Activated naive CD4-positive, alpha-beta T cell treated with anti-CD3 and anti-CD28 coated beads for 36 hours (primary cell): ENCODE measurements at regions not wholly inside any gene's neighbourhood (a gene's known extent, or its start where the extent isn't known, plus 50 kb on each side); places are given as distances from the start of the nearest gene placed in this dataset.

ENCODE experiments used
- CTCF ChIA-PET: fragments of 350-600 bp; sonication (Branson Sonifier 250); formaldehyde crosslinking; loops from one replicate; lab custom pipeline; 2021; ENCODE audit warnings: antibody characterized with exemption; lab: Charles Lee
- DNase-seq: peaks from one replicate; pipeline ENCODE4 v3.0.0-alpha.2; 2020
- H3K27ac Mint-ChIP-seq: one replicate; pipeline ENCODE4 v1.8.0; 2021; ENCODE audit warnings: mild to moderate bottlenecking, mixed read lengths
- H3K27me3 Mint-ChIP-seq: one replicate; pipeline ENCODE4 v1.8.0; 2021; ENCODE audit warnings: low read depth, mixed read lengths
- H3K36me3 Mint-ChIP-seq: one replicate; pipeline ENCODE4 v1.8.0; 2021; ENCODE audit warnings: low read depth, mixed read lengths
- H3K4me1 Mint-ChIP-seq: one replicate; pipeline ENCODE4 v1.8.0; 2021; ENCODE audit warnings: low read depth, mixed read lengths
- H3K4me3 Mint-ChIP-seq: one replicate; pipeline ENCODE4 v1.8.0; 2021; ENCODE audit warnings: mild to moderate bottlenecking, moderate library complexity, mixed read lengths
- H3K9me3 Mint-ChIP-seq: one replicate; pipeline ENCODE4 v1.8.0; 2021; ENCODE audit warnings: mixed read lengths
- intact Hi-C: fragments of 100-400 bp; cut with micrococcal nuclease; formaldehyde crosslinking; loops from one replicate; pipeline ENCODE4 v1.15.1; 2023

DNA sequence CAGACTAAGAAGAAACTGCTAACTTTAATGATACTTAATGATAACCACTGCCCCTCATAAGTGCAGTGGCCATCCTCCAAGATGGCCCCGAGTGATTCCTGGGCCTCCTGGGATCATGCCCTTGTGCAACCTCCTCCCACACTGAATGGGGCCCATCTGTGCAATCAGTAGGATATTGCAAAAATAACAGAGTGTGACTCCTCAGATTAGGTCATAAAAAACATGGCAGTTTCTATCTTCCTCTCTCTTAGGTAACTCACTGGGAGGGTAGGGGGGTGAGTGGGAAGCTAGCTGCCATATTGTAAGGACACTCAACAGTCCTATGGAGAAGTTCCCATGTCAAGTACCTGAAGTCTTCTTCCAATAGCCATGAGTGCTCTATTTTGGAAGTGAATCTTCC is 173.0 kb downstream of the SHQ1 start:
- CTCF ChIA-PET, result interaction anchor here (0.6 to 2.1 kb wide), 2 partner anchors 9 to 129 kb away, joined by 3 to 11 read pairs; no protein-coding TSS in a partner anchor
- intact Hi-C loops, result no loop called here

DNA sequence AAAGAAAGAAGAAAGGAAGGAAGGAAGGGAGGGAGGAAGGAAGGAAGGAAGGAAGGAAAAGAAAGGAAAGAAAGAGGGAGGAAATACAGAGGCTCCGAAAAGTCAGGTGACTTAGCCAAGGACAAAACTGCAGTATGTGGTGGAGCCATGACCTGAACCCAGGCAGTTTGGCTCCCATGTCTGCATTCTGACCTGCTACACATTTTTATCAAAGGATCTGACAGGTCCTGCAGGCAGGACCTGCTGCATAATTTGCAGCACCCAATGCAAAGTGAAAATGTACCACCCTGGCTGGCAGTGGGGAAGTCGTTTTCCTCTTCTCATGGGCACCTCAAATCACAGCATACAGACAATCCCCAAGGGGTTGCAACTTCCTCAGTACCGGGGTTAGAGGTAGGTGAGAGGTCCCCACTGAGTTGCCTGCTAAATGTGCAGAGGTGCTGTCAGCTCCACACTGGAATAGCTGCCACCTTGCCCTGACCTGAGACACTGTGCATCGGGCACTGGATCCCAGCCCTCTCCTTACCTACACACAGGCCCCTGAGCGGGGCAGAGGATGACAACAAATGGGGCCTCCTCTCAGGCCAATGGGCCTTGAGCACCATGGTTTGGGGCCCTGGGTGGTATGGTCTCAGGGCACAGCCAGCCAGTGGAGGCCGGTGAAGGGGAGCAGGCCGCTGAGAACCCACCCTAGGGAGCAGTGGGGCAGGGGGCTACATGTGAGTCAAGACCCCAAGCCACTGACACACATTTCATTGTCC is 175.1 kb downstream of the SHQ1 start:
- intact Hi-C loops, result no loop called here
- H3K36me3 Mint-ChIP-seq, result no peaks in the 10 kb centered on the region
- DNase-seq, result no peak
- H3K4me3 Mint-ChIP-seq, result no peak overlapping the region
- no peaks in the 10 kb centered on the region for H3K27me3 Mint-ChIP-seq
- CTCF ChIA-PET, result no interaction called here
- H3K27ac Mint-ChIP-seq, result no peak overlapping the region
- no peaks in the 10 kb centered on the region for H3K9me3 Mint-ChIP-seq
- H3K4me1 Mint-ChIP-seq, result no peaks in the 10 kb centered on the region

More for the DNA sequence above, 173.0 kb downstream of the SHQ1 start:
- Mint-ChIP-seq H3K4me3 (no peak overlapping the region), H3K4me1 (no peaks in the 10 kb centered on the region), H3K27ac (no peak overlapping the region), H3K9me3 (no peaks in the 10 kb centered on the region), H3K27me3 (no peaks in the 10 kb centered on the region), H3K36me3 (no peaks in the 10 kb centered on the region)
- DNase-seq, result no peak

DNA sequence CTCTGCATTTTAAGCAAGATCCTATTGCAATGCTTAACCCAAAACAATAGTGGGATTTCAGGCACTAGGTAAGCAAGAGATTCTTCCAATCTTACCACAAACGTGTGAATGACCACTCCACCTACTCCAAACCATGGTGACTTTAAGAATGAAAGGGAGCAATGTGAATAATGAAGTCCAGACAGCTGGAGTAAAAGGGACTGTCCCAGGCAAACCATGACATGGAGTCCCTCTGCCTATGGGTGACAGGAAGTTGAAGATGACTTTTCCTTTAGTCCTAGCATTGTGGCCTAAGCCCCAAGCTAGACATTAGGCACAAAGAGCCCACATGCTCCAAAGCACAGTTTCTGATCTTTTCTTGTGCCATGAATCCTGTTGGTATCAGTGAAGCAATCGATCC is 179.0 kb downstream of the SHQ1 start:
- Mint-ChIP-seq H3K4me1 (no peaks in the 10 kb centered on the region), H3K9me3 (no peaks in the 10 kb centered on the region), H3K36me3 (no peaks in the 10 kb centered on the region), H3K4me3 (no peak overlapping the region), H3K27ac (no peak overlapping the region), H3K27me3 (no peaks in the 10 kb centered on the region)
- intact Hi-C loops, result loop anchor here (5.0 to 10.0 kb wide), 2 partner anchors 418 to 794 kb away; no protein-coding TSS in a partner anchor
- CTCF ChIA-PET, result interaction anchor here (0.8 kb wide), 1 partner anchor 153 kb away, joined by 3 read pairs; no protein-coding TSS in a partner anchor
- no peak for DNase-seq

DNA sequence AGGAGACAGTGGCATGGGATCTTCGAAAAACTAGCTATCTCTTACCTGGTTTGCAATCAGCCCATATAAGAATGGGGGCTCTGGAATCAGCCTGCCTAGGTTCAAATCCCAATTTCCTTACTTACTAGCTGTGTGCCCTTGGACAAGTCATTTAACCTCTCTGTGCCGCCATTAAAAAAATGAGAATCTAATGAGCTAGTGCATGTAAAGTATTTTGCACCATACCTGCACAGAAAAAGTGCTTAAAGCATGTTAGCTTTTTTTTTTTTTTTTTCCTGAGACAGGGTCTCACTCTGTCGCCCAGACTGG is 181.8 kb downstream of the SHQ1 start:
- H3K4me3 Mint-ChIP-seq, result no peak overlapping the region
- H3K4me1 Mint-ChIP-seq, result no peaks in the 10 kb centered on the region
- intact Hi-C loops, result loop anchor here (1.0 to 10.0 kb wide), 3 partner anchors 156 to 792 kb away; no protein-coding TSS in a partner anchor
- DNase-seq, result no peak
- H3K27ac Mint-ChIP-seq, result no peak overlapping the region
- H3K36me3 Mint-ChIP-seq, result no peaks in the 10 kb centered on the region
- CTCF ChIA-PET, result interaction anchor here (0.6 to 4.5 kb wide), 45 partner anchors 9 to 1626 kb away, joined by 3 to 88 read pairs (median 4); no protein-coding TSS in a partner anchor
- no peaks in the 10 kb centered on the region for H3K27me3 Mint-ChIP-seq
- no peaks in the 10 kb centered on the region for H3K9me3 Mint-ChIP-seq

DNA sequence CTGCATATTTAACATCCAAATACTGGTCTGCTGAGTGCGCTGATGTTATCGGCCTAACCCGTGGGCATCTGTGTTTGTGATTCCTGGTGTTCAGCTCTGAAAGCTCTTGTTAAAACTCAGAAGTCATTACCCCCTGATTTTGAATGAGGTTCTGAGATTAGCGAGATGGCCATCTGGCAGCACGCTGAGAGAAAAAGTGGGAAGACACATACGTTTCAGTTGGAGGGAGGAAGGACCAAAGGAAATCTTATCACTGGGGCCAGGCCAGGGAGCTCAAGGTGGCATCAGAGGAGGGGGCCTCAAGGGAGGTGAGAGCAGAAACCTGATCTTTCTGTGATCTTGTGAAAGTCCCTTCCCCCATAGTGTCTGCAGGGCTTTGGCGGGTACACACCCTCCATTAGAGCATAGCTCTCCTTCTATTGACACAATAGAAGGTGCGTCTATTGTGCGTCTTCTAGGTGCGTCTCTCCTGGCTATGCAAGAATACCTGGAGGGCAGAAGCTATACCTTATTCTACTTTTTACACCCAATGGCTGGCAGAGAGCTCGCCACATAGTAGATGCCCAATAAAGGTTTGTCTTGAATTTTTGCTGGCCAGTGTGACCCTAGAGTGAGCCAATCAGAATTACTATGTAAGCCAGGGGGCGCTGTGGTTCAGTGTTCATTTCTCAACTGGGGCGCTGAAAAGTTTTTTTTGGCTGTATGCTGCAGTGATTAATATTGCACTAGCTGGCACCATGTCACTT is 182.4 kb downstream of the SHQ1 start:
- CTCF ChIA-PET, result interaction anchor here (0.6 to 4.5 kb wide), 59 partner anchors 8 to 1626 kb away, joined by 3 to 88 read pairs (median 4); partner anchors contain the start of gene PROK2
- Mint-ChIP-seq H3K27me3 (no peaks in the 10 kb centered on the region), H3K27ac (no peak overlapping the region), H3K4me1 (no peaks in the 10 kb centered on the region), H3K36me3 (no peaks in the 10 kb centered on the region), H3K4me3 (no peak overlapping the region), H3K9me3 (no peaks in the 10 kb centered on the region)
- intact Hi-C loops, result loop anchor here (1.0 to 10.0 kb wide), 3 partner anchors 156 to 791 kb away; no protein-coding TSS in a partner anchor
- DNase-seq, result peak; percentile 81

DNA sequence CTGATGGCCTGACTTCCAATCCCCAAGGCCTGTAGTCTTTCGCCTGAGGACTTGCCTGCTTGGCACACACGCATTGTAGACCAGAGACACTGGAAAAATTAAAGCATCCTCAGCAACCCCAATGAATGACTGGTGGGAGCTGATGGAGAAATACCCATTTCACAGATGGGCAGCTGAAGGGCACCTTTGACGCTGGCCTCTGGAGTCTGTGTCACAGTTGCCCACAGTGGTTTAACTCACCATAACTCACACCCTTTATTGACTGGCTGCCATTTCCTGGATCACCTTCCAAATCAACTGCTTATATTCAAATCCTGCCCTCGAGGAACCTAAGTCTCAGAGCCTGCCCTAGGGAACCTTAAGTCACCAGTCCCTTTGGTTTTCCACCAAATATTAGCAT is 183.1 kb downstream of the SHQ1 start:
- no peak for DNase-seq
- CTCF ChIA-PET, result interaction anchor here (0.6 to 4.5 kb wide), 27 partner anchors 8 to 918 kb away, joined by 3 to 88 read pairs (median 4); partner anchors contain the start of gene PROK2
- H3K4me3 Mint-ChIP-seq, result no peak overlapping the region
- H3K9me3 Mint-ChIP-seq, result no peaks in the 10 kb centered on the region
- no peaks in the 10 kb centered on the region for H3K36me3 Mint-ChIP-seq
- H3K4me1 Mint-ChIP-seq, result no peaks in the 10 kb centered on the region
- no peaks in the 10 kb centered on the region for H3K27me3 Mint-ChIP-seq
- intact Hi-C loops, result loop anchor here (5.0 to 10.0 kb wide), 2 partner anchors 422 to 790 kb away; no protein-coding TSS in a partner anchor
- H3K27ac Mint-ChIP-seq, result no peak overlapping the region

DNA sequence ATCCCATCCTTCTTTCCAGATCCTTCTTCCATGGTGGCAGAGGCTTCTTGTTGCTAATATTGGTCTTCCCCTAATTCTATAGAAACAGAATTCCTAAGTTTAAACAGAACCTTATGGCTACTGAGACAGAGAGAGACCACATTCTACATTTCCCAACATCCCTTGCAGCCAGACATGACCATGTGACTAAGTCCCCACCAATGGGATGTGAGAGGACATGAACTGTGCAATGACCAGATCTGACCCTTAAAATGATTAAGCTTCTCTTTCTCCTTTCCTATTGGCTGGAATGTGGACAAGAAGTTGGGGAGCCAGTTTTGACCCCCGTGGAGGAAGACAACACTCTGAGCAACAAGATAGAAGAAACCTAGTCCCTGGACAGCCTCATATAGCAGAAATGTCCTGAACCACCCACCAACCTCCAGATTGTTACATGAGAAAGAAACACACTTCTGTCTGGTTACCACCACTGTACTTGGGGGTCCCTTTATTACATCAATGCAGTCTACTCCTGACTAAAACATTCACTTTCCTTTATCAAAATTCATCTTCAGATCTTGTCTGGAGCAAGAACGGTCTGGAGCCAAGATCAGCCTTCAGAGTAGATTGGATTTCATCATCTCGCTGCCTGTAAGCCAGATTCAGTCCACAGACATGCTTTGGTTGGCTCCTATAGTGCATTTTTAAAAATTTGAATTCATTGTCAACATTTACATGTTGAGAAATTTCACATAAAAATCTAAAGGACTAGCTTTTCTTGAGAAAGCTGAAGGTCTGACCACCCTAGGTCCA is 183.9 kb downstream of the SHQ1 start:
- Mint-ChIP-seq H3K27me3 (no peaks in the 10 kb centered on the region), H3K4me1 (peaks cover 3% of the 10 kb centered on the region), H3K27ac (no peak overlapping the region), H3K36me3 (no peaks in the 10 kb centered on the region), H3K4me3 (no peak overlapping the region), H3K9me3 (no peaks in the 10 kb centered on the region)
- DNase-seq, result no peak
- intact Hi-C loops, result loop anchor here (10.0 kb wide), 1 partner anchor 790 kb away; no protein-coding TSS in a partner anchor
- CTCF ChIA-PET, result interaction anchor here (0.6 to 4.5 kb wide), 6 partner anchors 13 to 437 kb away, joined by 3 to 88 read pairs (median 3); no protein-coding TSS in a partner anchor

DNA sequence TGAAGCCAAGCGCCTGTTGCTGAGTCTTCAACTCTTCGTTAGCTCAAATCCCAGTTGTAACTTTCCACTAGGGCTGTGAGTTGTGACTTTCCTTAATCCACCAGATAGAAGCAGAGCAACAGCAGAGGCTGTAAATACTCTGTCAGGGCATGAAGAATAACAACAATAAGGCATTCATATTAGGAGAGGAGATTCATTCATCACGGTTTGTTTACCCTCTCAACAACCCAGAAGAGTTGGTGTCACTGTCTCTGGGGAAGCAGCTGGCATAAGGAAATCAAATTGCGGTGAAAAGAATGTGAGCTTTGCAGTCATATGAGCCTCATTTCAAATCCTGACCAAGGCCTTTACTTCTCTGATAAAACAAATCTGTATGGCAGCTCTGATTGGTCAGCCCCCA is 184.8 kb downstream of the SHQ1 start:
- Mint-ChIP-seq H3K9me3 (no peaks in the 10 kb centered on the region), H3K4me1 (peaks cover 11% of the 10 kb centered on the region), H3K27ac (no peak overlapping the region), H3K27me3 (peaks cover 2% of the 10 kb centered on the region), H3K4me3 (no peak overlapping the region), H3K36me3 (no peaks in the 10 kb centered on the region)
- CTCF ChIA-PET, result interaction anchor here (0.6 kb wide), 1 partner anchor 14 kb away, joined by 3 read pairs; no protein-coding TSS in a partner anchor
- intact Hi-C loops, result loop anchor here (10.0 kb wide), 1 partner anchor 789 kb away; no protein-coding TSS in a partner anchor
- no peak for DNase-seq

DNA sequence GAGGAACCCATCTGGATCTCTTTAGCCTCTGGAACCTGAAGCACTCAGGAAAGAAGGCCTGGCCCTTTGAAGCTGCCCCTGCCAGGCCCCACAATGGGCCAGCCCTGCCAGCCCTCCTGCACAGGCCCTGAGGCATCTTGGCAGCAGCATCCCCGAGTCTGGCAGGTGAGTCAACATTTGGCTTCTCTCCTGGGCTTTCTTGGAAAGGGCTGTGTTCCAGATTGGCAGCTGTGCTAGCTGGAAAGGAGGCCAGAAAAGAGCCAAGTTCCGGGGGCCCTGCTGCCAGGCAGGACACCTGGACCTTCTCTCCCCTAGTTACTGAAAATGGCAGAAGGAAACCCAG is 187.2 kb downstream of the SHQ1 start:
- H3K27ac Mint-ChIP-seq, result no peak overlapping the region

DNA sequence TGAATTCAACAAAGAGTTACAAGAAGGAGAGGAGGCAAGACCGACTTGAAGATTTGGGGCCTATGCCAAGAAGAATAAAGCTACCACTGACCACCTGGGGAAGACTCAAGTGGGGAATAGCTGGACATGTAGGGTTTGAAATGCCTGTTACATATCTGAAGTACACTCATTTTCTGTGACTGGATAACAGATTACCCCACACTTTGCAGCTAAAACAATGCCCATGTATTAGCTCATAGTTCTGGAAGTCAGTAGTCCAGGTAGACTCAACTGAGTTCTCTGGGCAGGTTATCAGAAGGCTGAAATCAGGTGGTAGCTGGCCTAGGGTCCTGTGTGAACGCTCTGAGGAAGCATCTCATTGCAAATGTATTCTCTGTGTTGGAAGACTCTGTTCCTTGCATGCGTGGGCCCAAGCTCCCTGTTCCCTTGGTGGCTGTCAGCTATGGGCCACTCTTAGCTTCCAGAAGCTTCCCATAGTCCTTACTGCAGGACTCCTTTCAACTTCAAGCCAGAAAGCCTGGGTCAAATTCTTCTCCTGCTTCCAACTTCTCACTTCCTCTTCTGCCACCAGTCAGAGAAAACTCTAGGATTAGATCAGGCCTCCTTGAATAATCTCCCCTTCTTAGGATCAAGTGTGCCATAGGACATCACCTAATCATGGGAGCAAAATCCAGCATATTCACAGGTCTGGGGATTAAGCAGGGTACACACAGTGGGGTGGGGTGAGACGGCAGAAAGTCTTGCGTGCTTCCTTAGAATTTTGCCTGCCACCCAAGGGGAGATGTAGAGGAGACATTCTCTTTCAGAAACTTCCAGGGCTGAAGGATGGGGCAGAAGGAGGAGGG is 187.8 kb downstream of the SHQ1 start:
- intact Hi-C loops, result loop anchor here (10.0 kb wide), 1 partner anchor 786 kb away; no protein-coding TSS in a partner anchor
- H3K9me3 Mint-ChIP-seq, result no peaks in the 10 kb centered on the region
- CTCF ChIA-PET, result interaction anchor here (0.7 kb wide), 1 partner anchor 159 kb away, joined by 3 read pairs; no protein-coding TSS in a partner anchor
- peaks cover 6% of the 10 kb centered on the region for H3K27me3 Mint-ChIP-seq
- no peaks in the 10 kb centered on the region for H3K36me3 Mint-ChIP-seq
- no peak overlapping the region for H3K4me3 Mint-ChIP-seq
- no peak for DNase-seq
- no peak overlapping the region for H3K27ac Mint-ChIP-seq
- H3K4me1 Mint-ChIP-seq, result peaks cover 23% of the 10 kb centered on the region

More for the DNA sequence above, 187.2 kb downstream of the SHQ1 start:
- CTCF ChIA-PET, result no interaction called here
- Mint-ChIP-seq H3K9me3 (no peaks in the 10 kb centered on the region), H3K27me3 (peaks cover 5% of the 10 kb centered on the region), H3K36me3 (no peaks in the 10 kb centered on the region), H3K4me1 (peaks cover 23% of the 10 kb centered on the region), H3K4me3 (no peak overlapping the region)
- no peak for DNase-seq
- intact Hi-C loops, result loop anchor here (10.0 kb wide), 1 partner anchor 786 kb away; no protein-coding TSS in a partner anchor

DNA sequence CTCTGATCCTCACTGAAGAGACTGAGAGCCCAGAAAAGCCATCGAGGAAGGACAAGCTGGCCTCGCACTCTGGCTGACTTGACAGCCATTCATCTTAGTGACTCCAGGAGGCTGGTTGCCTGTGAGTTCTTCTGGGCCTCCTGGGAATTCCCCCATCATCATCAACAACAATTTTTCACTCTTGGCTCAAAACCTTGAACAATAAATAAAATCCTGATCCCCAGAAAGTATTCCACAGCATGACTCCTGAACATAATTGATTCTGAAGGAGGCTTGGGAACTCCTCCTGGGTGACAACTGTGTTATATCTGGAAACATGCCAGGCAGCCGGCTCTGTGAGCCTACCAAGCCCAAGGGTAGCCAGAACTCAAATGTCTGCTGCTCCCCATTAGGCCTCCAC is 188.6 kb downstream of the SHQ1 start:
- DNase-seq, result no peak
- H3K9me3 Mint-ChIP-seq, result no peaks in the 10 kb centered on the region
- peaks cover 11% of the 10 kb centered on the region for H3K27me3 Mint-ChIP-seq
- no peaks in the 10 kb centered on the region for H3K36me3 Mint-ChIP-seq
- CTCF ChIA-PET, result interaction anchor here (0.7 to 0.8 kb wide), 2 partner anchors 160 to 163 kb away, joined by 3 to 8 read pairs; no protein-coding TSS in a partner anchor
- H3K27ac Mint-ChIP-seq, result no peak overlapping the region
- intact Hi-C loops, result loop anchor here (5.0 kb wide), 1 partner anchor 702 kb away; no protein-coding TSS in a partner anchor
- H3K4me3 Mint-ChIP-seq, result no peak overlapping the region
- peaks cover 23% of the 10 kb centered on the region for H3K4me1 Mint-ChIP-seq
